K562 (cell line): ENCODE measurements at regions not wholly inside any gene's neighbourhood (a gene's known extent, or its start where the extent isn't known, plus 50 kb on each side); places are given as distances from the start of the nearest gene placed in this dataset.

Experiments used
- NR2C2 ChIP-seq, 2 experiments: fragments of 200-800 bp in 1 of 2; sonication (Bioruptor generic) in 1 of 2; sonication (generic) in 1 of 2; formaldehyde crosslinking in 1 of 2; IDR thresholded peaks; 2 replicates each; pipeline versions ENCODE4 v1.6.1 to v1.8.0; 2016 to 2022; ENCODE audit warnings: mild to moderate bottlenecking in 1 of 2, missing compliant biosample characterization in 1 of 2, missing genetic modification characterization in 1 of 2, missing genetic modification reagents in 1 of 2
- STAT5A ChIP-seq: IDR thresholded peaks from 2 replicates; pipeline ENCODE4 v1.6.1; 2012; ENCODE audit warnings: low read length, inconsistent platforms, borderline replicate concordance
- STAT5B ChIP-seq: fragments of 250-450 bp; sonication (Bioruptor Pico); IDR thresholded peaks from 2 replicates; pipeline ENCODE4 v1.8.0; 2021; ENCODE audit warnings: mild to moderate bottlenecking, inconsistent platforms

- TF ChIP-seq STAT5B (CRISPR knock-in tag) (no peak), STAT5A (no peak), NR2C2 (CRISPR knock-in tag; IDR thresholded peaks at IDR 0.05) (no peak), NR2C2 (tag; IDR thresholded peaks at IDR 0.05) (no peak)
These were observed 450.5 kb downstream of the KLHL4 start for GRCh38 chrX:87968118-87968517.
